HFFc6 (cell line): ENCODE measurements at regions not wholly inside any gene's neighbourhood (a gene's known extent, or its start where the extent isn't known, plus 50 kb on each side); places are given as distances from the start of the nearest gene placed in this dataset.

Experiments
- DNase-seq: peaks from one replicate; pipeline ENCODE4 v3.0.0-alpha.2; 2018
- H3K27ac Mint-ChIP-seq: 2 replicates; pipeline ENCODE4 v1.8.0; 2020; ENCODE audit warnings: mild to moderate bottlenecking, mixed read lengths
- H3K27me3 Mint-ChIP-seq: 2 replicates; pipeline ENCODE4 v1.8.0; 2021; ENCODE audit warnings: mild to moderate bottlenecking, moderate library complexity, mixed read lengths; ENCODE audit not compliant: insufficient read depth
- H3K36me3 Mint-ChIP-seq: 2 replicates; pipeline ENCODE4 v1.8.0; 2021; ENCODE audit warnings: low read depth, mixed read lengths
- H3K4me1 Mint-ChIP-seq: 2 replicates; pipeline ENCODE4 v1.8.0; 2020; ENCODE audit warnings: low read depth, mixed read lengths
- H3K4me3 Mint-ChIP-seq: 2 replicates; pipeline ENCODE4 v1.8.0; 2020; ENCODE audit warnings: mild to moderate bottlenecking, moderate library complexity, mixed read lengths
- H3K9me3 Mint-ChIP-seq: 2 replicates; pipeline ENCODE4 v1.8.0; 2020; ENCODE audit warnings: mild to moderate bottlenecking, mixed read lengths
- CTCF ChIP-seq: fragments of 200-600 bp; sonication (generic); IDR thresholded peaks from 2 replicates; pipeline ENCODE4 v1.5.0; 2021; ENCODE audit warnings: antibody characterized with exemption, mild to moderate bottlenecking

GRCh38 chr9:95653246-95653645 is 136.5 kb upstream of the PTCH1 start:
- TF ChIP-seq CTCF: no peak
- H3K4me1 Mint-ChIP-seq: peaks cover 13% of the 10 kb centered on the region
- no peak overlapping the region for H3K4me3 Mint-ChIP-seq
- no peaks in the 10 kb centered on the region for H3K9me3 Mint-ChIP-seq
- DNase-seq: no peak
- H3K27ac Mint-ChIP-seq: no peak overlapping the region
- H3K27me3 Mint-ChIP-seq: peaks cover 8% of the 10 kb centered on the region; the same call in 1 of the 2 replicates
- no peaks in the 10 kb centered on the region for H3K36me3 Mint-ChIP-seq

GRCh38 chr9:95650720-95651119 is 133.9 kb upstream of the PTCH1 start:
- Mint-ChIP-seq H3K36me3 (no peaks in the 10 kb centered on the region), H3K4me1 (peaks cover 13% of the 10 kb centered on the region), H3K4me3 (peak overlapping the region; percentile 69; the same call in 1 of the 2 replicates), H3K27ac (no peak overlapping the region), H3K27me3 (peaks cover 8% of the 10 kb centered on the region; the same call in 1 of the 2 replicates), H3K9me3 (no peaks in the 10 kb centered on the region)
- TF ChIP-seq CTCF: no peak
- no peak for DNase-seq

DNA sequence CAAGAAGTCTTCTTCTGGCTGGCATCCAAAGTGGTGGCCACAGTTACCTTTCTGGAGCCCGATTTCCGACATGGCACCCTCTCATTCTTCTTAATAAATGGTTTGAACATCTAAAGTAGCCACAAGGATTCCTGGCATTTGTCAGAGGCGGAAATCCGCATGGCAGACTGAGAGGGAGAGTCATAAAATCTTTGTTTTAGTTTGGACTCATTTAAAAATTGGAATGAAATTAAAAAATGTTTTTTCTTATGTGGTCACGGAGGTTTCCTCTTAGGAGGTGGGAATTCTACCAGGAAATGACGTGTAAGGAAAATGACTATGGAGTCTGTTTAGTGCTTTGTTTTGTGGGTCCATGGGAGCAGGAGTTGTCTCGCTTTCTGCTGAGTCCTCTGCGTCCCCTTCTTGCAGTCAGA is 133.0 kb upstream of the PTCH1 start:
- Mint-ChIP-seq H3K36me3 (no peaks in the 10 kb centered on the region), H3K4me3 (peak overlapping the region; percentile 69; the same call in 1 of the 2 replicates), H3K27ac (peak overlapping the region; percentile 20; the same call in 1 of the 2 replicates), H3K4me1 (peaks cover 13% of the 10 kb centered on the region), H3K9me3 (no peaks in the 10 kb centered on the region), H3K27me3 (peaks cover 8% of the 10 kb centered on the region; the same call in 1 of the 2 replicates)
- no peak for DNase-seq
- no peak for TF ChIP-seq CTCF

DNA sequence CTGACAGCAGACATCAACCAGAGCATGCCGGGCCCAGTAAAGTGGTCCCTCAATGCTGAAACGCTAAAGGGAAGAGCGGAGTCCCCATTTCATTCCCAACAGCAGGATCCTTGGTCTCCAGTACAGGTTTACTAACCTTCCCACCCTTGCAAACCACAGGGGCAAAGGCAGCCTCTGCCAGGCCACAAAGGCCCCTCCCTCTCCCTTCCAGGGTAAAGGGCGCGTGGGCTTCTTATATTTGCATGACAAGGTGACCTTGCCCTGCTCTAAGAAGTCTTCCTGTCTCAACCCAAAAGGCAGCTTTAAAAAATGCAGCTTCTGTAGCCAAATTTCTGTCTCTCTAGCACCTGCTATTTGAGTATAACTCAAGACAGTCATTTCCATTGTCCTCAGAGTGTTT is 131.5 kb upstream of the PTCH1 start:
- Mint-ChIP-seq H3K27ac (no peak overlapping the region), H3K4me3 (no peak overlapping the region), H3K9me3 (no peaks in the 10 kb centered on the region), H3K4me1 (peaks cover 13% of the 10 kb centered on the region), H3K27me3 (peaks cover 7% of the 10 kb centered on the region; the same call in 1 of the 2 replicates), H3K36me3 (no peaks in the 10 kb centered on the region)
- no peak for TF ChIP-seq CTCF
- no peak for DNase-seq

DNA sequence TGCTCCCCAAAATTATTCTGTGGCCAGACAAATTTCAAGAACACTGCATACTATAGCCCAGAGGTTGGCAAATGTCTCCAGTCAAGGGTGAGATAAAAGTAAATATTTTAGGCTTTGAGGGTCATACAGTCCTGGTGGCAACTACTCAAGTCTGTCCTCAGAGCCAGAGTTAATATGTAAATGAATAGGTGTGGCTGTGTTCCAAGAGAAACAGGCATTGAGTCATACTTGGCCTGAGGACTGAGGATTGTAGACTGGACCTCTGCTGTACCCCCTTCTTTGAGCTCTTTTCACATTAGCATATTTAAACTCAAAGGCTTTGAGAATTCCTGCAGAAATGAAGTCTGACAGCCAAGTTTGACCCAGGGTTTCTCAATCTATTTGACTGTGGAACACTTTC is 129.2 kb upstream of the PTCH1 start:
- DNase-seq: no peak
- TF ChIP-seq CTCF: no peak
- Mint-ChIP-seq H3K9me3 (no peaks in the 10 kb centered on the region), H3K27ac (no peak overlapping the region), H3K4me3 (no peak overlapping the region), H3K4me1 (peaks cover 13% of the 10 kb centered on the region), H3K36me3 (no peaks in the 10 kb centered on the region), H3K27me3 (no peaks in the 10 kb centered on the region; the same call in 1 of the 2 replicates)

GRCh38 chr9:95645579-95645978 is 128.8 kb upstream of the PTCH1 start:
- Mint-ChIP-seq H3K4me1 (peaks cover 12% of the 10 kb centered on the region), H3K27me3 (no peaks in the 10 kb centered on the region; the same call in 1 of the 2 replicates), H3K9me3 (no peaks in the 10 kb centered on the region), H3K4me3 (no peak overlapping the region), H3K36me3 (no peaks in the 10 kb centered on the region), H3K27ac (no peak overlapping the region)
- DNase-seq: no peak
- TF ChIP-seq CTCF: no peak
